Body of pancreas (tissue), 4 donors: ENCODE measurements at regions not wholly inside any gene's neighbourhood (a gene's known extent, or its start where the extent isn't known, plus 50 kb on each side); places are given as distances from the start of the nearest gene placed in this dataset.
"Not testable (repeated sequence)": the region's sequence is repeated elsewhere in the genome, so short reads cannot be mapped to it uniquely, and the experiment has no call there.

Experiments
- ATAC-seq: fragments of 150-250 bp; one replicate; pipeline ENCODE4 v1.9.1; 2016
- DNase-seq, 4 donors: peaks; one replicate each; pipeline ENCODE4 v3.0.0-alpha.2; 2019
- H3K27ac ChIP-seq, 4 donors: fragments of 200-600 bp; sonication (generic); 1 replicate in 3 of 4; 2 replicates in 1 of 4; pipeline versions ENCODE4 v1.5.1 to v1.6.1; 2016 to 2019; ENCODE audit warnings: mild to moderate bottlenecking in 1 of 4, mixed read lengths in 1 of 4, moderate library complexity in 1 of 4
- H3K27me3 ChIP-seq, 2 donors: fragments of 200-600 bp; sonication (generic); one replicate each; pipeline ENCODE4 v1.6.0; 2016; ENCODE audit warnings: mild to moderate bottlenecking in 1 of 2
- H3K36me3 ChIP-seq, 2 donors: fragments of 200-600 bp; sonication (generic); replicated peaks in 1 of 2; 2 replicates each; pipeline ENCODE4 v1.5.1; 2016; ENCODE audit warnings: low read depth in 2 of 2; ENCODE audit not compliant: insufficient read depth in 1 of 2
- H3K4me1 ChIP-seq: fragments of 200-600 bp; sonication (generic); one replicate; pipeline ENCODE4 v1.6.0; 2016
- H3K4me3 ChIP-seq, 2 donors: fragments of 200-600 bp; sonication (generic); 1 replicate in 1 of 2; 2 replicates in 1 of 2; pipeline ENCODE4 v1.5.1; 2016 to 2019
- H3K9me3 ChIP-seq, 3 donors: fragments of 200-600 bp; sonication (generic); 1 replicate in 2 of 3; 2 replicates in 1 of 3; pipeline ENCODE4 v1.5.1; 2016
- CTCF ChIP-seq, 7 experiments: fragments of 450-650 bp in 4 of 7; fragments of 200-600 bp in 3 of 7; sonication (generic) in 3 of 7; IDR thresholded peaks; one replicate each; pipeline ENCODE4 v1.5.1; 2016 to 2019; ENCODE audit warnings: antibody characterized with exemption in 7 of 7
- POLR2A ChIP-seq, 3 donors: fragments of 450-650 bp; IDR thresholded peaks; one replicate each; pipeline ENCODE4 v1.6.1; 2016; ENCODE audit warnings: antibody characterized with exemption in 3 of 3, mild to moderate bottlenecking in 2 of 3
- WGBS, 2 donors: methylation state at CpG; one replicate each; pipeline ENCODE4 v1.1.5; 2017; 5-methylcytosine and 5-hydroxymethylcytosine counted together
- intact Hi-C: fragments of 100-400 bp; cut with DNase I; formaldehyde crosslinking; loops from one replicate; pipeline ENCODE4 v1.15.1; 2023

DNA sequence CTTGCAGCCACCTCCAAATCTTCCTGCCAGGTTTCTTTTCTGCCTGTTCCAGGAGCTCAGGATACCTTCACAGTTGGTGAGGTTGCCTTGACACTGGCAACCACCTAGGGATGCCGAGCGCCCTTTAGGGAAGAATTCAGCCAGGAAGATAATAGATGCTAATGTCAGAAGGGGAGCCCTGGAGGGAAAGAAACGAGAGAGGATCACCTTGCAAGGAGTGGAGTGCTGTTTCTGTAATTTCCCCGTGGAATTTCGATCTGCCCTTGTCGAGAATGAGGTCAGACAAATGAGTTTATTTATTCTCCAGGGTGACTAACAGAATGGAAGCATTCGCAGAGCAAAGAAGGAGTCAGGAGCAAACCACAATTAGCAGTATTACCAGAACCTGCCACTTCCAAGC is 315.8 kb upstream of the KAZN start:
- TF ChIP-seq POLR2A (IDR thresholded peaks at IDR 0.05) (no peak), CTCF (IDR thresholded peaks at IDR 0.05) (no peak)
- Histone ChIP-seq H3K36me3 (no peaks in the 10 kb centered on the region), H3K4me3 (no peak overlapping the region), H3K27ac (no peak overlapping the region), H3K9me3 (no peaks in the 10 kb centered on the region), H3K27me3 (no peaks in the 10 kb centered on the region), H3K4me1 (no peaks in the 10 kb centered on the region)
- WGBS, 2 donors: 21 to 30% methylated on average over 7 of the region's 7 CpGs
- ATAC-seq: no peak
- intact Hi-C loops: no loop called here
- DNase-seq: no peak

GRCh38 chr1:14285238-14285637 is 313.2 kb upstream of the KAZN start:
- no peak for ATAC-seq
- Histone ChIP-seq H3K4me3 (no peak overlapping the region), H3K27ac (no peak overlapping the region), H3K9me3 (no peaks in the 10 kb centered on the region), H3K36me3 (no peaks in the 10 kb centered on the region), H3K27me3 (no peaks in the 10 kb centered on the region), H3K4me1 (no peaks in the 10 kb centered on the region)
- intact Hi-C loops: no loop called here
- TF ChIP-seq POLR2A (IDR thresholded peaks at IDR 0.05) (no peak), CTCF (IDR thresholded peaks at IDR 0.05) (no peak)
- WGBS, 2 donors: 77 to 80% methylated on average over 2 of the region's 2 CpGs
- DNase-seq: no peak

DNA sequence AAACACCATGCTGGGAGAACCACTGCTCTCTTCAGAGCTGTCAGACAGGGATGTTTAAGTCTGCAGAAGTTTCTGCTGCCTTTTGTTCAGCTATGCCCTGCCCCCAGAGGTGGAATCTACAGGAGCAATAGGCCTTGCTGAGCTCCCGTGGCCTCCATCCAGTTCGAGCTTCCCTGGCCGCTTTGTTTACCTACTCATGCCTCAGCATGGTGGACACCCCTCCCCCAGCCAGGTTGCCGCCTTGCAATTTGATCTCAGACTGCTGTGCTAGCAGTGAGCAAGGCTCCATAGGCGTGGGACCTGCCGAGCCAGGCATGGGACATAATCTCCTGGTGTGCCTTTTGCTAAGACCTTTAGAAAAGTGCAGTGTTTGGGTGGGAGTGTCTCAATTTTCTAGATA is 307.3 kb upstream of the KAZN start:
- ATAC-seq: not testable (repeated sequence)
- 30 to 49% methylated on average over 5 to 6 of the region's 6 CpGs for WGBS, 2 donors

DNA sequence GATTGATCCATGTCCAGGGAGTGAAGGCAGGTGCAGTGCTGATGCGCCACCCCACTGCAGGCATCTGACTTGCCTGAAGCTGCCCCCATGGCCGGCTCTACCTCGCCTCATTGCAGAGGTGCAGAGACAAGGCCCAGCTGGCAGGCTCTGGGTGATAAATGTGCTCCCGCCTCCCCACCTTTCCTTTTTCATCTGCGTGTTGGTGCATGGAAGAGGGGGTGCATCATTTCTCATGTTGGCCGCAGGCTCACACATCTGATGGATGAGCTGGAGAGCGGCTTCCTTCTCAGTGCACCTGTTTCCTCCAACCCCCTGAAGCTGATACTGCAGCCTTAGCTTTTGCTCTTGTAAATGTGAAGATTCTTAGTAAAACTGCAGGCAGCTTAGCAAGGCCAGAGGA is 306.0 kb upstream of the KAZN start:
- H3K4me1 ChIP-seq: no peaks in the 10 kb centered on the region
- ATAC-seq (no peak), DNase-seq (no peak)
- 72 to 83% methylated on average over 7 of the region's 7 CpGs for WGBS, 2 donors
- no peaks in the 10 kb centered on the region for H3K9me3 ChIP-seq
- intact Hi-C loops: no loop called here
- H3K27me3 ChIP-seq: no peaks in the 10 kb centered on the region
- H3K4me3 ChIP-seq: no peak overlapping the region
- no peak overlapping the region for H3K27ac ChIP-seq
- TF ChIP-seq CTCF (IDR thresholded peaks at IDR 0.05) (no peak), POLR2A (IDR thresholded peaks at IDR 0.05) (no peak)
- no peaks in the 10 kb centered on the region for H3K36me3 ChIP-seq

More for the DNA sequence above, 307.3 kb upstream of the KAZN start:
- H3K9me3 ChIP-seq, H3K27ac ChIP-seq, H3K4me3 ChIP-seq, intact Hi-C loops, H3K36me3 ChIP-seq, H3K27me3 ChIP-seq, H3K4me1 ChIP-seq: not testable (repeated sequence)
- DNase-seq: peak in 3 of 4 donors; percentile 11 to 38 (median 22)

DNA sequence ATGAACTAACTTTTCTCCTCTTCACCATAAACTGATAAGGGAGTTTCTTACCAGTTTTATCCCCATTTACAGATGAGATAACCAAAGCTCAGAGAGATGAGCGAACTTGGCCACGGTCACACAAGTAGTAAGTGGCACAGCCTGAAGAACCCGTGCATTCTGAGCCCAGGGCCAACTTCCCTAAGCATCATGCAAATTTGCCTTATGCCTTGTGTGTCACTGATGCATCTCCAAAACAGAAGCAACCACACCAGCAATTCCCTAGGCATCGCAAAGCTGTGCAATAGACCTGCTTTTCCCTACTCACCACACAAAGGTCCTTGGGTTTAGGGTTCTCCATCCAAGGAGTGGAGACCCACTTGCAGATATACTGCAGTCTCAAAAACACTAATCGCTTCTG is 304.5 kb upstream of the KAZN start:
- Histone ChIP-seq H3K4me3 (no peak overlapping the region), H3K36me3 (no peaks in the 10 kb centered on the region), H3K9me3 (no peaks in the 10 kb centered on the region), H3K27ac (no peak overlapping the region), H3K4me1 (no peaks in the 10 kb centered on the region), H3K27me3 (no peaks in the 10 kb centered on the region)
- 86 to 89% methylated on average over 4 to 5 of the region's 5 CpGs for WGBS, 2 donors
- intact Hi-C loops: no loop called here
- no peak for TF ChIP-seq CTCF (IDR thresholded peaks at IDR 0.05)
- TF ChIP-seq POLR2A (IDR thresholded peaks at IDR 0.05): no peak
- ATAC-seq: no peak
- DNase-seq: no peak
